HCT116 (cell line): ENCODE measurements at regions not wholly inside any gene's neighbourhood (a gene's known extent, or its start where the extent isn't known, plus 50 kb on each side); places are given as distances from the start of the nearest gene placed in this dataset.

Source experiments
- ATAC-seq: fragments of 200-7000 bp; cut with Tn5 transposase; 2 replicates; pipeline ENCODE4 v1.9.1; 2020; ENCODE audit warnings: mild to moderate bottlenecking, moderate library complexity
- BruUV-seq: library from RNA; stranded (reverse); fragments of 400-500 nt; replicated peaks from 2 replicates; lab custom pipeline; 2021; lab: Mats Ljungman, UMichigan
- CTCF ChIA-PET: fragments of 300-600 bp; sonication (Branson Sonifier 250); formaldehyde crosslinking; loops from one replicate; lab custom pipeline; 2021; ENCODE audit warnings: antibody characterized with exemption; lab: Charles Lee
- POLR2A ChIA-PET: fragments of 300-600, 350-600 bp; sonication (Branson Sonifier 250); formaldehyde crosslinking; loops from one replicate; lab custom pipeline; 2021; ENCODE audit warnings: antibody characterized with exemption; lab: Charles Lee
- RAD21 ChIA-PET, 2 experiments: fragments of 300-600 bp; sonication (Branson Sonifier 250); formaldehyde crosslinking; loops; one replicate each; lab custom pipeline; 2023; ENCODE audit warnings: low total read pairs in 2 of 2; ENCODE audit not compliant: uncharacterized antibody in 2 of 2, unreplicated experiment in 2 of 2, low non-redundant PET in 1 of 2; lab: Charles Lee
- DNase-seq: peaks from one replicate; pipeline ENCODE4 v3.0.0-alpha.2; 2010; ENCODE audit warnings: low read depth, low spot score
- H2AFZ ChIP-seq: fragments of 200-600 bp; shearing (Covaris generic), sonication (generic); 2 replicates; pipeline ENCODE4 v1.6.1; 2017; ENCODE audit warnings: low read depth, mixed run types, mixed read lengths, antibody characterized with exemption, low read length; ENCODE audit not compliant: poor library complexity, severe bottlenecking
- H3K27ac ChIP-seq: 2 replicates; pipeline ENCODE4 v1.5.1; 2012; ENCODE audit warnings: low read depth, low read length
- H3K27me3 ChIP-seq: fragments of 200-600 bp; sonication (generic); 2 replicates; pipeline ENCODE4 v1.6.1; 2016; ENCODE audit warnings: mixed run types, low read length, mixed read lengths; ENCODE audit not compliant: insufficient read depth
- H3K36me3 ChIP-seq, 2 experiments: fragments of 200-500 bp in 1 of 2; fragments of 200-600 bp in 1 of 2; sonication (Bioruptor generic) in 1 of 2; sonication (generic) in 1 of 2; 2 replicates each; pipeline versions ENCODE4 v1.5.1 to v1.6.1; 2014 to 2016; ENCODE audit warnings: low read length in 2 of 2, inconsistent platforms in 1 of 2, mixed read lengths in 1 of 2, mixed run types in 1 of 2; ENCODE audit not compliant: insufficient read depth in 2 of 2, control insufficient read depth in 1 of 2
- H3K4me1 ChIP-seq, 2 experiments: fragments of 200-600 bp in 1 of 2; sonication (generic) in 1 of 2; 2 replicates each; pipeline versions ENCODE4 v1.5.1 to v1.6.1; 2012 to 2017; ENCODE audit warnings: low read length in 2 of 2, inconsistent platforms in 1 of 2, mild to moderate bottlenecking in 1 of 2, mixed read lengths in 1 of 2, mixed run types in 1 of 2, moderate library complexity in 1 of 2; ENCODE audit not compliant: insufficient read depth in 2 of 2, control insufficient read depth in 1 of 2
- H3K4me2 ChIP-seq: fragments of 200-600 bp; sonication (generic); 2 replicates; pipeline ENCODE4 v1.6.1; 2017; ENCODE audit warnings: mixed run types, low read length, mixed read lengths
- H3K4me3 ChIP-seq, 2 experiments: fragments of 200-600 bp in 1 of 2; sonication (generic) in 1 of 2; replicated peaks in 1 of 2; 2 replicates each; pipeline ENCODE4 v1.5.1; 2011 to 2016; ENCODE audit warnings: low read length in 2 of 2, control low read depth in 1 of 2, low read depth in 1 of 2, mild to moderate bottlenecking in 1 of 2, mixed read lengths in 1 of 2, mixed run types in 1 of 2
- H3K79me2 ChIP-seq: fragments of 200-600 bp; sonication (generic); 2 replicates; pipeline ENCODE4 v1.6.1; 2017; ENCODE audit warnings: mild to moderate bottlenecking, mixed run types, low read length, moderate library complexity, mixed read lengths; ENCODE audit not compliant: insufficient read depth
- H3K9ac ChIP-seq: fragments of 200-600 bp; sonication (generic); 2 replicates; pipeline ENCODE4 v1.6.1; 2016; ENCODE audit warnings: low read length, mixed read lengths
- H3K9me2 ChIP-seq: fragments of 200-600 bp; sonication (generic), shearing (Covaris generic); 2 replicates; pipeline ENCODE4 v1.6.1; 2017; ENCODE audit warnings: mixed run types, mild to moderate bottlenecking, moderate library complexity; ENCODE audit not compliant: insufficient read depth
- H3K9me3 ChIP-seq, 2 experiments: fragments of 200-500 bp in 1 of 2; fragments of 200-600 bp in 1 of 2; sonication (Bioruptor generic) in 1 of 2; sonication (generic) in 1 of 2; 2 replicates each; pipeline ENCODE4 v1.6.1; 2014 to 2017; ENCODE audit warnings: low read length in 2 of 2, mixed read lengths in 2 of 2, inconsistent platforms in 1 of 2, low read depth in 1 of 2, mild to moderate bottlenecking in 1 of 2, mixed run types in 1 of 2, moderate library complexity in 1 of 2; ENCODE audit not compliant: control insufficient read depth in 1 of 2, insufficient read depth in 1 of 2
- H4K20me1 ChIP-seq: fragments of 200-600 bp; sonication (generic), shearing (Covaris generic); 2 replicates; pipeline ENCODE4 v1.6.1; 2017; ENCODE audit warnings: mixed run types, mild to moderate bottlenecking, moderate library complexity; ENCODE audit not compliant: insufficient read depth
- JUND ChIP-seq: IDR thresholded peaks from 2 replicates; pipeline ENCODE4 v1.6.1; 2012
- POLR2A ChIP-seq: IDR thresholded peaks from 2 replicates; pipeline ENCODE4 v1.7.0; 2011; ENCODE audit warnings: borderline replicate concordance; ENCODE audit not compliant: insufficient read depth, insufficient read length; ENCODE audit errors: extremely low read depth
- POLR2AphosphoS5 ChIP-seq: IDR thresholded peaks from 2 replicates; pipeline ENCODE4 v1.6.1; 2011; ENCODE audit warnings: mild to moderate bottlenecking, low read depth, low read length, moderate library complexity
- REST ChIP-seq: IDR thresholded peaks from 2 replicates; pipeline ENCODE4 v1.6.1; 2012; ENCODE audit warnings: low read depth
- SP1 ChIP-seq: IDR thresholded peaks from 2 replicates; pipeline ENCODE4 v1.6.1; 2012; ENCODE audit warnings: low read depth
- SRF ChIP-seq: IDR thresholded peaks from 2 replicates; pipeline ENCODE4 v1.6.1; 2012; ENCODE audit warnings: low read depth
- ZBTB33 ChIP-seq: IDR thresholded peaks from 2 replicates; pipeline ENCODE4 v1.6.1; 2011; ENCODE audit warnings: mild to moderate bottlenecking, low read length, moderate library complexity; ENCODE audit not compliant: insufficient replicate concordance; ENCODE audit errors: extremely low read depth
- ZFX ChIP-seq: fragments of 450-650 bp; IDR thresholded peaks from 2 replicates; pipeline ENCODE4 v1.6.1; 2017
- intact Hi-C: fragments of 100-400 bp; cut with micrococcal nuclease; formaldehyde crosslinking; loops from 2 replicates; pipeline ENCODE4 v1.10.0; 2022

GRCh38 chr21:35138665-35139381, 89.7 kb upstream of the RUNX1 start (continued):
- TF ChIP-seq ZBTB33 (no peak), POLR2A (no peak), JUND (peak; percentile 72), ZFX (no peak), REST (no peak), SRF (no peak)

- Histone ChIP-seq H3K9me3 (no peaks in the 10 kb centered on the region), H3K79me2 (no peaks in the 10 kb centered on the region), H3K36me3 (no peaks in the 10 kb centered on the region), H3K27me3 (no peaks in the 10 kb centered on the region), H3K4me2 (peak overlapping the region; percentile 63), H4K20me1 (no peaks in the 10 kb centered on the region), H3K27ac (peak overlapping the region; percentile 81), H3K9ac (peak overlapping the region; percentile 43), H3K4me1 (peaks cover 38 to 43% of the 10 kb centered on the region in 2 experiments), H3K9me2 (no peaks in the 10 kb centered on the region), H3K4me3 (peak overlapping the region; percentile 6; a peak in 2 of 4 replicates), H2AFZ (no peak overlapping the region)
- ChIA-PET POLR2A (interaction anchor here (2.4 kb wide), 1 partner anchor 248 kb away, joined by 11 read pairs; no protein-coding TSS in a partner anchor), RAD21 (interaction anchor here (0.7 to 1.0 kb wide), 2 partner anchors 49 to 120 kb away, joined by 3 read pairs; no protein-coding TSS in a partner anchor), CTCF (interaction anchor here (1.0 to 2.0 kb wide), 3 partner anchors 85 to 391 kb away, joined by 3 to 4 read pairs (median 4); no protein-coding TSS in a partner anchor)
- TF ChIP-seq SP1 (0 out of 2 replicates have a peak, but pooled peaks have one; percentile 44), POLR2AphosphoS5 (0 out of 2 replicates have a peak, but pooled peaks have one; percentile 28), JUND (0 out of 2 replicates have a peak, but pooled peaks have one; percentile 15), ZBTB33 (no peak)
- intact Hi-C loops, result no loop called here
- ATAC-seq, result peak; percentile 72
- peak; percentile 72 for DNase-seq
- TSS peak; percentile 87 for BruUV-seq
Measured at GRCh38 chr21:35136586-35137219, 87.6 kb upstream of the RUNX1 start.
